ENCODE measurements at regions not wholly inside any gene's neighbourhood (a gene's known extent, or its start where the extent isn't known, plus 50 kb on each side); places are given as distances from the start of the nearest gene placed in this dataset.

- TF ChIP-seq, protein P1, sequence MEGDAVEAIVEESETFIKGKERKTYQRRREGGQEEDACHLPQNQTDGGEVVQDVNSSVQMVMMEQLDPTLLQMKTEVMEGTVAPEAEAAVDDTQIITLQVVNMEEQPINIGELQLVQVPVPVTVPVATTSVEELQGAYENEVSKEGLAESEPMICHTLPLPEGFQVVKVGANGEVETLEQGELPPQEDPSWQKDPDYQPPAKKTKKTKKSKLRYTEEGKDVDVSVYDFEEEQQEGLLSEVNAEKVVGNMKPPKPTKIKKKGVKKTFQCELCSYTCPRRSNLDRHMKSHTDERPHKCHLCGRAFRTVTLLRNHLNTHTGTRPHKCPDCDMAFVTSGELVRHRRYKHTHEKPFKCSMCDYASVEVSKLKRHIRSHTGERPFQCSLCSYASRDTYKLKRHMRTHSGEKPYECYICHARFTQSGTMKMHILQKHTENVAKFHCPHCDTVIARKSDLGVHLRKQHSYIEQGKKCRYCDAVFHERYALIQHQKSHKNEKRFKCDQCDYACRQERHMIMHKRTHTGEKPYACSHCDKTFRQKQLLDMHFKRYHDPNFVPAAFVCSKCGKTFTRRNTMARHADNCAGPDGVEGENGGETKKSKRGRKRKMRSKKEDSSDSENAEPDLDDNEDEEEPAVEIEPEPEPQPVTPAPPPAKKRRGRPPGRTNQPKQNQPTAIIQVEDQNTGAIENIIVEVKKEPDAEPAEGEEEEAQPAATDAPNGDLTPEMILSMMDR (conservative IDR thresholded peaks at IDR 0.05), result no peak
- TF ChIP-seq EZH2 (IDR thresholded peaks at IDR 0.05; ENCODE audit: low read depth), result no peak
Measured at GRCh38 chr4:137238456-137239162, 293.7 kb downstream of the PCDH18 start.

Data from PC-9 (cell line).